ENCODE measurements at regions not wholly inside any gene's neighbourhood (a gene's known extent, or its start where the extent isn't known, plus 50 kb on each side); places are given as distances from the start of the nearest gene placed in this dataset.

DNA sequence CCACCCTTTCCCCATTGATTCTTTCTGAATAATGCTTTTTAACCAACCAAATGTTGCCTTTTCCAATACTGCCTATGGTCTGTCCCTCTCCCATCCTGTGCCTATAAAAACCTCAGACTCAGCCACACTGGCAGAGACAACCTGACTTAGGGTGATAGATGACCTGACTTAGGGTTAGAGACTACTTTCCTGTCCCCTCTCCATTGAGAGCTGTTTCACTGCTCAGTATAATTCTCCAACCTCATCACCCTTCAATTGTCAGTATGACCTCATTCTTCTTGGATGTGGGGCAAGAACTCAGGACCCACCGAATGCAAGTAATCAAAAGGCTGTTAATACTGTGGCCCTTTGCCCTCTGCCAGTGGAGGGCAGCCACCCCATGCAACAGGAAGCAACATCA is 182.3 kb upstream of the STK17B start:
- H3K27me3 ChIP-seq (ENCODE audit: insufficient read depth, low read length) = no peaks in the 10 kb centered on the region
- CTCF ChIA-PET = no interaction called here
- no peak overlapping the region for H3K9ac ChIP-seq (ENCODE audit: low read length)
- RAD21 ChIA-PET (ENCODE audit: low non-redundant PET in 1 of 2, low total read pairs in 2 of 2, uncharacterized antibody in 2 of 2, unreplicated experiment in 2 of 2) = no interaction called here
- H3K9me3 ChIP-seq (ENCODE audit: control insufficient read depth in 1 of 2, insufficient read depth in 1 of 2, low read depth in 1 of 2, low read length in 2 of 2) = no peaks in the 10 kb centered on the region
- no peak overlapping the region for H3K27ac ChIP-seq (ENCODE audit: low read depth, low read length)
- H3K9me2 ChIP-seq (ENCODE audit: insufficient read depth) = no peaks in the 10 kb centered on the region
- intact Hi-C loops (cut with micrococcal nuclease) = no loop called here
- BruUV-seq (replicated peaks) = no TSS peak
- POLR2A ChIA-PET = no interaction called here
- no peaks in the 10 kb centered on the region for H3K4me1 ChIP-seq (ENCODE audit: control insufficient read depth in 1 of 2, insufficient read depth in 2 of 2, low read length in 2 of 2)
- H3K4me3 ChIP-seq (replicated peaks in 1 of 2; ENCODE audit: low read depth in 1 of 2, low read length in 2 of 2) = no peak overlapping the region
- H3K79me2 ChIP-seq (ENCODE audit: insufficient read depth, low read length) = no peaks in the 10 kb centered on the region
- ATAC-seq (no peak), DNase-seq (ENCODE audit: low read depth, low spot score) (no peak)
- no peak overlapping the region for H2AFZ ChIP-seq (ENCODE audit: low read depth, low read length, poor library complexity, severe bottlenecking)
- H3K36me3 ChIP-seq (ENCODE audit: control insufficient read depth in 1 of 2, insufficient read depth in 2 of 2, low read length in 2 of 2) = no peaks in the 10 kb centered on the region
- H4K20me1 ChIP-seq (ENCODE audit: insufficient read depth) = no peaks in the 10 kb centered on the region
- TF ChIP-seq ELF1 (IDR thresholded peaks at IDR 0.05; ENCODE audit: borderline replicate concordance, low read depth) (no peak), RAD21 (IDR thresholded peaks at IDR 0.05; ENCODE audit: low read depth) (no peak), EGR1 (IDR thresholded peaks at IDR 0.05; ENCODE audit: low read depth) (no peak)
- H3K4me2 ChIP-seq (ENCODE audit: low read length) = no peak overlapping the region

DNA sequence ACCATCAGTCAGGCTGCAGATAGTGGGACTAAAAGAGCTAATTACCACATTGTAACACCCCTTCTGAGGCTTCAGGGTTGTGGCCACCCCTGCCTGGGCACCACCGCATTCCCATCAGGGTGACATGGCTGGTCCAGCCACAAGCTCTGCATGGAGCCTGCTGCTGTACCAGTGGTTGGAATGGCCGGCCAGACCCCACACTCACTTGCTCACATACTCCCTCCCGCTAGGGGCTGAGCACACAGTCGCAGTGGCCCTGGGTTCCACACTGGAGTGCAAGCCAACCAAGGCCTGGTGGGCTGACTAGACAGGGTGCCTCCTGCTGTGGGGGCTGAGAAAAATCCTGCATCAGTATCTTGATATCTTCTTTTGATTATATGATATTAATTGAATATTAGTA is 182.8 kb upstream of the STK17B start:
- no peak overlapping the region for H3K27ac ChIP-seq (ENCODE audit: low read depth, low read length)
- H3K4me1 ChIP-seq (ENCODE audit: control insufficient read depth in 1 of 2, insufficient read depth in 2 of 2, low read length in 2 of 2) = no peaks in the 10 kb centered on the region
- intact Hi-C loops (cut with micrococcal nuclease) = no loop called here
- H4K20me1 ChIP-seq (ENCODE audit: insufficient read depth) = no peaks in the 10 kb centered on the region
- ATAC-seq (no peak), DNase-seq (ENCODE audit: low read depth, low spot score) (no peak)
- H3K9ac ChIP-seq (ENCODE audit: low read length) = no peak overlapping the region
- ChIA-PET RAD21 (ENCODE audit: low non-redundant PET in 1 of 2, low total read pairs in 2 of 2, uncharacterized antibody in 2 of 2, unreplicated experiment in 2 of 2) (no interaction called here), CTCF (no interaction called here), POLR2A (no interaction called here)
- H3K27me3 ChIP-seq (ENCODE audit: insufficient read depth, low read length) = no peaks in the 10 kb centered on the region
- H3K79me2 ChIP-seq (ENCODE audit: insufficient read depth, low read length) = no peaks in the 10 kb centered on the region
- BruUV-seq (replicated peaks) = no TSS peak
- no peaks in the 10 kb centered on the region for H3K9me2 ChIP-seq (ENCODE audit: insufficient read depth)
- H3K4me3 ChIP-seq (replicated peaks in 1 of 2; ENCODE audit: low read depth in 1 of 2, low read length in 2 of 2) = no peak overlapping the region
- TF ChIP-seq JUND (IDR thresholded peaks at IDR 0.05) (no peak), POLR2A (IDR thresholded peaks at IDR 0.05; ENCODE audit: borderline replicate concordance, extremely low read depth, insufficient read depth, insufficient read length) (no peak), EZH2 (IDR thresholded peaks at IDR 0.05) (no peak)
- TF ChIP-seq, protein P1, sequence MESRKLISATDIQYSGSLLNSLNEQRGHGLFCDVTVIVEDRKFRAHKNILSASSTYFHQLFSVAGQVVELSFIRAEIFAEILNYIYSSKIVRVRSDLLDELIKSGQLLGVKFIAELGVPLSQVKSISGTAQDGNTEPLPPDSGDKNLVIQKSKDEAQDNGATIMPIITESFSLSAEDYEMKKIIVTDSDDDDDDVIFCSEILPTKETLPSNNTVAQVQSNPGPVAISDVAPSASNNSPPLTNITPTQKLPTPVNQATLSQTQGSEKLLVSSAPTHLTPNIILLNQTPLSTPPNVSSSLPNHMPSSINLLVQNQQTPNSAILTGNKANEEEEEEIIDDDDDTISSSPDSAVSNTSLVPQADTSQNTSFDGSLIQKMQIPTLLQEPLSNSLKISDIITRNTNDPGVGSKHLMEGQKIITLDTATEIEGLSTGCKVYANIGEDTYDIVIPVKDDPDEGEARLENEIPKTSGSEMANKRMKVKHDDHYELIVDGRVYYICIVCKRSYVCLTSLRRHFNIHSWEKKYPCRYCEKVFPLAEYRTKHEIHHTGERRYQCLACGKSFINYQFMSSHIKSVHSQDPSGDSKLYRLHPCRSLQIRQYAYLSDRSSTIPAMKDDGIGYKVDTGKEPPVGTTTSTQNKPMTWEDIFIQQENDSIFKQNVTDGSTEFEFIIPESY (IDR thresholded peaks at IDR 0.05; ENCODE audit: extremely low read depth, insufficient replicate concordance, low read length) = no peak
- no peak overlapping the region for H3K4me2 ChIP-seq (ENCODE audit: low read length)
- no peak overlapping the region for H2AFZ ChIP-seq (ENCODE audit: low read depth, low read length, poor library complexity, severe bottlenecking)
- H3K9me3 ChIP-seq (ENCODE audit: control insufficient read depth in 1 of 2, insufficient read depth in 1 of 2, low read depth in 1 of 2, low read length in 2 of 2) = no peaks in the 10 kb centered on the region
- no peaks in the 10 kb centered on the region for H3K36me3 ChIP-seq (ENCODE audit: control insufficient read depth in 1 of 2, insufficient read depth in 2 of 2, low read length in 2 of 2)

All from HCT116 (cell line).